GM12878 (cell line): ENCODE measurements at regions not wholly inside any gene's neighbourhood (a gene's known extent, or its start where the extent isn't known, plus 50 kb on each side); places are given as distances from the start of the nearest gene placed in this dataset.

Experiments used
- ATAC-seq: fragments of 200-7000 bp; cut with Tn5 transposase; 3 replicates; pipeline ENCODE4 v1.9.1; 2020; ENCODE audit warnings: mild to moderate bottlenecking, moderate library complexity
- BruUV-seq: library from RNA; stranded (reverse); fragments of 400-500 nt; replicated peaks from 2 replicates; lab custom pipeline; 2021; lab: Mats Ljungman, UMichigan
- CTCF ChIA-PET: fragments of 300-600 bp; sonication (Branson Sonifier 250); formaldehyde crosslinking; extraction: SDS; loops from one replicate; lab custom pipeline; 2021; ENCODE audit warnings: inconsistent platforms; lab: Yijun Ruan, JAX
- POLR2A ChIA-PET: fragments of 350-600 bp; formaldehyde crosslinking; extraction: SDS; loops from one replicate; lab custom pipeline; 2021; ENCODE audit warnings: inconsistent platforms; lab: Charles Lee
- RAD21 ChIA-PET: fragments of 300-600 bp; sonication (Branson Sonifier 250); formaldehyde crosslinking; loops from one replicate; lab custom pipeline; 2023; ENCODE audit warnings: antibody characterized with exemption; ENCODE audit not compliant: unreplicated experiment; lab: Charles Lee
- SMC1A ChIA-PET: fragments of 300-600 bp; sonication (Branson Sonifier 250); formaldehyde crosslinking; loops from one replicate; lab custom pipeline; 2023; ENCODE audit not compliant: unreplicated experiment, uncharacterized antibody; lab: Charles Lee
- DNase-seq: peaks from one replicate; pipeline ENCODE4 v3.0.0-alpha.2; 2011; ENCODE audit warnings: low read depth, low spot score
- FAIRE-seq: peaks from 3 replicates; lab custom pipeline; 2011; peaks lifted over from hg19 to GRCh38; lab: Jason Lieb, UNC
- H2AFZ ChIP-seq: 2 replicates; pipeline ENCODE4 v1.6.0; 2011; ENCODE audit warnings: low read depth, low read length, control low read depth; ENCODE audit not compliant: control insufficient read depth
- H3K27ac ChIP-seq: 2 replicates; pipeline ENCODE4 v1.5.1; 2011; ENCODE audit warnings: control low read depth; ENCODE audit not compliant: control insufficient read depth, insufficient read depth
- H3K27me3 ChIP-seq, 2 experiments: replicated peaks in 1 of 2; 2 replicates each; pipeline versions ENCODE4 v1.6.0 to v1.6.1; 2011; ENCODE audit warnings: low read length in 1 of 2; ENCODE audit not compliant: control insufficient read depth in 2 of 2, insufficient read depth in 2 of 2
- H3K36me3 ChIP-seq, 2 experiments: 2 replicates each; pipeline ENCODE4 v1.5.1; 2011; ENCODE audit warnings: low read length in 1 of 2; ENCODE audit not compliant: control insufficient read depth in 2 of 2, insufficient read depth in 2 of 2
- H3K4me1 ChIP-seq: 2 replicates; pipeline ENCODE4 v1.6.1; 2011; ENCODE audit warnings: mild to moderate bottlenecking, low read length, moderate library complexity, mixed read lengths; ENCODE audit not compliant: control insufficient read depth, insufficient read depth
- H3K4me2 ChIP-seq: 2 replicates; pipeline ENCODE4 v1.6.0; 2011; ENCODE audit warnings: control low read depth; ENCODE audit not compliant: control insufficient read depth, insufficient read depth
- H3K4me3 ChIP-seq: fragments of 200-600 bp; sonication (generic); 2 replicates; pipeline ENCODE4 v1.5.1; 2016
- H3K79me2 ChIP-seq: 2 replicates; pipeline ENCODE4 v1.6.0; 2011; ENCODE audit warnings: low read length; ENCODE audit not compliant: control insufficient read depth, insufficient read depth
- H3K9ac ChIP-seq: 2 replicates; pipeline ENCODE4 v1.8.0; 2011; ENCODE audit warnings: low read length, control low read depth, mixed read lengths; ENCODE audit not compliant: control insufficient read depth, insufficient read depth
- H3K9me3 ChIP-seq: replicated peaks from 3 replicates; pipeline ENCODE4 v1.5.1; 2011; ENCODE audit warnings: mild to moderate bottlenecking, low read length; ENCODE audit not compliant: control insufficient read depth, insufficient read depth
- H4K20me1 ChIP-seq: 2 replicates; pipeline ENCODE4 v1.6.0; 2011; ENCODE audit not compliant: control insufficient read depth, insufficient read depth
- DPF2 ChIP-seq: fragments of 450-650 bp; IDR thresholded peaks from 2 replicates; pipeline ENCODE4 v1.6.1; 2017; ENCODE audit warnings: mild to moderate bottlenecking
- MEF2B ChIP-seq: fragments of 450-650 bp; IDR thresholded peaks from 2 replicates; pipeline ENCODE4 v1.6.1; 2018; ENCODE audit warnings: mild to moderate bottlenecking, moderate library complexity; ENCODE audit not compliant: partially characterized antibody, poor library complexity, severe bottlenecking
- NR2F1 ChIP-seq: fragments of 450-650 bp; conservative IDR thresholded peaks from 2 replicates; pipeline ENCODE4 v1.6.1; 2017; ENCODE audit warnings: mild to moderate bottlenecking
- NRF1 ChIP-seq: conservative IDR thresholded peaks from 2 replicates; pipeline ENCODE4 v1.6.1; 2011; ENCODE audit warnings: mild to moderate bottlenecking, low read depth, low read length, improper control_type of control experiment
- RFX5 ChIP-seq: IDR thresholded peaks from 2 replicates; pipeline ENCODE4 v1.6.1; 2011; ENCODE audit warnings: low read depth, low read length, improper control_type of control experiment
- SMAD5 ChIP-seq: IDR thresholded peaks from 2 replicates; pipeline ENCODE4 v1.6.1; 2016; ENCODE audit warnings: antibody characterized with exemption, low read depth
- WRNIP1 ChIP-seq: IDR thresholded peaks from 2 replicates; pipeline ENCODE4 v1.6.1; 2011; ENCODE audit warnings: low read depth, low read length, improper control_type of control experiment, borderline replicate concordance
- YBX1 ChIP-seq: fragments of 450-650 bp; IDR thresholded peaks from 2 replicates; pipeline ENCODE4 v1.6.1; 2016; ENCODE audit warnings: antibody characterized with exemption
- YY1 ChIP-seq: IDR thresholded peaks from 2 replicates; pipeline ENCODE4 v1.6.1; 2011; ENCODE audit warnings: low read depth, mild to moderate bottlenecking, low read length
- ZNF622 ChIP-seq: fragments of 450-650 bp; IDR thresholded peaks from 2 replicates; pipeline ENCODE4 v1.6.1; 2017; ENCODE audit warnings: mild to moderate bottlenecking, inconsistent platforms
- WGBS: methylation state at CpG from one replicate; pipeline ENCODE4 v1.1.6; 2016; ENCODE audit warnings: low lambda C conversion rate; ENCODE audit not compliant: insufficient replicate concordance, insufficient coverage; ENCODE audit errors: missing lambda C conversion rate; 5-methylcytosine and 5-hydroxymethylcytosine counted together
- in situ Hi-C: fragments of 300-500 bp; cut with MboI; formaldehyde crosslinking; loops from 9 replicates; pipeline ENCODE4 v1.14.3; 2018; ENCODE audit warnings: mixed read lengths
- intact Hi-C: fragments of 100-400 bp; cut with micrococcal nuclease; formaldehyde crosslinking; loops from one replicate; pipeline ENCODE4 v1.14.2; 2022; ENCODE audit not compliant: unreplicated experiment
- TF ChIP-seq, protein P1 (sequence below): IDR thresholded peaks from 2 replicates; pipeline ENCODE4 v1.6.1; 2011; ENCODE audit warnings: borderline replicate concordance, low read depth, mild to moderate bottlenecking, moderate library complexity, low read length; ENCODE audit not compliant: insufficient read depth, poor library complexity, severe bottlenecking
- TF ChIP-seq, protein P2 (sequence below): IDR thresholded peaks from 2 replicates; pipeline ENCODE4 v1.6.1; 2011; ENCODE audit warnings: low read depth, mild to moderate bottlenecking, low read length, moderate library complexity, borderline replicate concordance; ENCODE audit errors: extremely low read depth
- TF ChIP-seq, protein P3 (sequence below): fragments of 450-650 bp; IDR thresholded peaks from 2 replicates; pipeline ENCODE4 v1.6.1; 2017; ENCODE audit warnings: borderline replicate concordance
- TF ChIP-seq, protein P4 (sequence below): IDR thresholded peaks from 2 replicates; pipeline ENCODE4 v1.6.1; 2012; ENCODE audit warnings: low read depth, low read length, improper control_type of control experiment

DNA sequence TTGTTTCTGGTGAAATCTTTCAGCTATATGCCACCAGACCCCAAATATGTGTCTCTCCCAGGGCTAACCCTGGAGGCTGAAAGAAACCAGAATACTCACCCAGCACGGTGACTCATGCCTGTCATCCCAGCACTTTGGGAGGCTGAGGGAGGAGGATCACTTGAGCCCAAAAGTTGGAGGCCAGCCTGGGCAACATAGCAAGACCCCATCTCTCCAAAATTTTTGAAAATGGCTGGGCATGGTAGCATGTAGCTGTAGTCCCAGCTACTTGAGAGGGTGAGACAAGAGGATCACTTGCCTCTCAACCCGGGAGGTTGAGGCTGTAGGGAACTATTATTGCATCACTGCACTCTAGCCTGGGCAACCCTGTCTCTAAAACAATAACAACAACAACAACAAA lies 76.1 kb upstream of the UQCRFS1 start:
- no peak for ATAC-seq
- Histone ChIP-seq H4K20me1 (no peaks in the 10 kb centered on the region), H3K9ac (no peak overlapping the region), H3K4me3 (no peak overlapping the region), H3K9me3 (no peaks in the 10 kb centered on the region), H2AFZ (no peak overlapping the region), H3K4me1 (no peaks in the 10 kb centered on the region), H3K27ac (no peak overlapping the region), H3K36me3 (no peaks in the 10 kb centered on the region), H3K4me2 (no peak overlapping the region), H3K27me3 (no peaks in the 10 kb centered on the region), H3K79me2 (no peaks in the 10 kb centered on the region)
- no peak for TF ChIP-seq YY1
- TF ChIP-seq, protein P1, sequence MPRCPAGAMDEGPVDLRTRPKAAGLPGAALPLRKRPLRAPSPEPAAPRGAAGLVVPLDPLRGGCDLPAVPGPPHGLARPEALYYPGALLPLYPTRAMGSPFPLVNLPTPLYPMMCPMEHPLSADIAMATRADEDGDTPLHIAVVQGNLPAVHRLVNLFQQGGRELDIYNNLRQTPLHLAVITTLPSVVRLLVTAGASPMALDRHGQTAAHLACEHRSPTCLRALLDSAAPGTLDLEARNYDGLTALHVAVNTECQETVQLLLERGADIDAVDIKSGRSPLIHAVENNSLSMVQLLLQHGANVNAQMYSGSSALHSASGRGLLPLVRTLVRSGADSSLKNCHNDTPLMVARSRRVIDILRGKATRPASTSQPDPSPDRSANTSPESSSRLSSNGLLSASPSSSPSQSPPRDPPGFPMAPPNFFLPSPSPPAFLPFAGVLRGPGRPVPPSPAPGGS, result no peak
- TF ChIP-seq ZNF622, result no peak
- no peak for TF ChIP-seq YBX1
- no peak for TF ChIP-seq MEF2B
- no peak for TF ChIP-seq WRNIP1
- ChIA-PET POLR2A (no interaction called here), CTCF (no interaction called here), SMC1A (no interaction called here), RAD21 (no interaction called here)
- no peak for DNase-seq
- FAIRE-seq, result no peak
- no TSS peak for BruUV-seq
- in situ Hi-C loops (no loop called here), intact Hi-C loops (no loop called here)
- 0% methylated on average over 2 of the region's 2 CpGs for WGBS

DNA sequence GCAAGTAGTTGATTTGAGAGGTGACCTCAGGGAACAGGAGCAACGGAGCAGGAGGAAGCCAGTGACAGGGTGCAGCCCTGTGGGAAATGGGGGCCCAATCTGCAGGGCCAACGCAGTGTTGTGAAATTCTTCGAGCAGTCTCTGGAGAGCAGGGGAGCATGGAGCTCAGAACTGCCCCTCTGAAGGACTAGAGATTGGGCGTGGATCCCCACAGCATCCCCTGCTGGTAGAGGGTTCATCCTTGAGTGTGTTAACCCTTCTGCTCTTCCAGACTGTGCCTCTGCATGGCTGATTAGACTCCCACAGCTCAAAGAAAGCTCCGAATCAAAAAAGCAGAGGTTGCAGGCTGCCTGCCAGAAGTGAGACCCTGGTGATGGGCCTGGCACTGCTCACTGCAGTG lies 77.9 kb upstream of the UQCRFS1 start:
- H3K4me3 ChIP-seq, result no peak overlapping the region
- SMC1A ChIA-PET, result no interaction called here
- 13% methylated on average over 5 of the region's 5 CpGs for WGBS
- ATAC-seq (no peak), FAIRE-seq (no peak), DNase-seq (no peak)
- H3K4me2 ChIP-seq, result no peak overlapping the region
- no TSS peak for BruUV-seq
- CTCF ChIA-PET, result no interaction called here
- H2AFZ ChIP-seq, result no peak overlapping the region
- H3K27me3 ChIP-seq, result no peaks in the 10 kb centered on the region
- no peaks in the 10 kb centered on the region for H3K36me3 ChIP-seq
- no peaks in the 10 kb centered on the region for H4K20me1 ChIP-seq
- POLR2A ChIA-PET, result no interaction called here
- H3K9me3 ChIP-seq, result no peaks in the 10 kb centered on the region
- H3K4me1 ChIP-seq, result no peaks in the 10 kb centered on the region
- H3K79me2 ChIP-seq, result no peaks in the 10 kb centered on the region
- RAD21 ChIA-PET, result interaction anchor here (0.6 kb wide), 1 partner anchor 34 kb away, joined by 3 read pairs; no protein-coding TSS in a partner anchor
- in situ Hi-C loops (no loop called here), intact Hi-C loops (no loop called here)
- H3K9ac ChIP-seq, result no peak overlapping the region
- H3K27ac ChIP-seq, result no peak overlapping the region
- TF ChIP-seq NRF1 (no peak), SMAD5 (no peak), DPF2 (no peak), RFX5 (no peak), NR2F1 (no peak)
- TF ChIP-seq, protein P2, sequence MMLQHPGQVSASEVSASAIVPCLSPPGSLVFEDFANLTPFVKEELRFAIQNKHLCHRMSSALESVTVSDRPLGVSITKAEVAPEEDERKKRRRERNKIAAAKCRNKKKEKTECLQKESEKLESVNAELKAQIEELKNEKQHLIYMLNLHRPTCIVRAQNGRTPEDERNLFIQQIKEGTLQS, result no peak
- TF ChIP-seq, protein P3, sequence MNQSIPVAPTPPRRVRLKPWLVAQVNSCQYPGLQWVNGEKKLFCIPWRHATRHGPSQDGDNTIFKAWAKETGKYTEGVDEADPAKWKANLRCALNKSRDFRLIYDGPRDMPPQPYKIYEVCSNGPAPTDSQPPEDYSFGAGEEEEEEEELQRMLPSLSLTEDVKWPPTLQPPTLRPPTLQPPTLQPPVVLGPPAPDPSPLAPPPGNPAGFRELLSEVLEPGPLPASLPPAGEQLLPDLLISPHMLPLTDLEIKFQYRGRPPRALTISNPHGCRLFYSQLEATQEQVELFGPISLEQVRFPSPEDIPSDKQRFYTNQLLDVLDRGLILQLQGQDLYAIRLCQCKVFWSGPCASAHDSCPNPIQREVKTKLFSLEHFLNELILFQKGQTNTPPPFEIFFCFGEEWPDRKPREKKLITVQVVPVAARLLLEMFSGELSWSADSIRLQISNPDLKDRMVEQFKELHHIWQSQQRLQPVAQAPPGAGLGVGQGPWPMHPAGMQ, result no peak
- TF ChIP-seq, protein P4, sequence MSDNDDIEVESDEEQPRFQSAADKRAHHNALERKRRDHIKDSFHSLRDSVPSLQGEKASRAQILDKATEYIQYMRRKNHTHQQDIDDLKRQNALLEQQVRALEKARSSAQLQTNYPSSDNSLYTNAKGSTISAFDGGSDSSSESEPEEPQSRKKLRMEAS, result no peak
